ENCODE measurements at regions not wholly inside any gene's neighbourhood (a gene's known extent, or its start where the extent isn't known, plus 50 kb on each side); places are given as distances from the start of the nearest gene placed in this dataset.

DNA sequence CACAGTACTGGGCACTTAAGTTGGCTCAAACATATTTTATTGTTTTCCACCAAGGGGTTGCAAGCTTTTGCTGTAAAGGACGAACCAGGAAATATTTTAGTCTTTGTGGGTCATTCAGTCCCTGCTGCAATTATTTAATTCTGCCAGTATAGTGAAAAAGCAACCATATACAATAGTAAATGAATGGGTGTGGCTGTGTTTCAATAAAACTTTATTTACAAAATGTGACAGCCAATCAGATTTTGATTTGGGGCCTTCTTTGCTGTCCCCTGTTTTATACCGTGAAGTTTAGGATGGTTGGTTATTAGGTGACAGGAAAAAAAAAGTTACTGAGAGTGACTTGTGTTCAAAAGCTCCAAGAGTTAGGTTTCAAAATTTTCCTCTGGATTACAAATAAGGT lies 956.4 kb downstream of the AACS start:
- intact Hi-C loops (cut with micrococcal nuclease; ENCODE audit: unreplicated experiment): no loop called here
- Histone ChIP-seq H3K9me2 (ENCODE audit: insufficient read depth, low read length) (no peaks in the 10 kb centered on the region), H3K4me1 (ENCODE audit: insufficient read depth, low read length, poor library complexity, severe bottlenecking) (no peaks in the 10 kb centered on the region), H3K27ac (ENCODE audit: low read depth, low read length, poor library complexity, severe bottlenecking) (no peak overlapping the region), H3K79me2 (ENCODE audit: insufficient read depth, low read depth, low read length) (no peaks in the 10 kb centered on the region), H3K36me3 (ENCODE audit: insufficient read depth, low read length) (no peaks in the 10 kb centered on the region), H4K20me1 (ENCODE audit: insufficient read depth, low read length) (no peaks in the 10 kb centered on the region), H3K4me3 (ENCODE audit: low read depth, low read length, poor library complexity, severe bottlenecking) (no peak overlapping the region), H3K9me3 (ENCODE audit: low read length) (0 out of 2 replicates have a peak, but pooled peaks cover 5% of the 10 kb centered on the region), H2AFZ (ENCODE audit: low read length) (no peak overlapping the region), H3K4me2 (ENCODE audit: low read length) (no peak overlapping the region)
- DNase-seq (ENCODE audit: low spot score): no peak
- TF ChIP-seq CTCF (conservative IDR thresholded peaks at IDR 0.05; ENCODE audit: low read length): no peak
- no peak for TF ChIP-seq EZH2phosphoT487 (IDR thresholded peaks at IDR 0.05; ENCODE audit: borderline replicate concordance, low read depth, low read length)
- BruUV-seq (replicated peaks): no TSS peak
- ChIA-PET POLR2A (interaction anchor here (0.7 kb wide), 1 partner anchor 558 kb away, joined by 5 read pairs; no protein-coding TSS in a partner anchor), CTCF (ENCODE audit: unreplicated experiment) (no interaction called here)

DNA sequence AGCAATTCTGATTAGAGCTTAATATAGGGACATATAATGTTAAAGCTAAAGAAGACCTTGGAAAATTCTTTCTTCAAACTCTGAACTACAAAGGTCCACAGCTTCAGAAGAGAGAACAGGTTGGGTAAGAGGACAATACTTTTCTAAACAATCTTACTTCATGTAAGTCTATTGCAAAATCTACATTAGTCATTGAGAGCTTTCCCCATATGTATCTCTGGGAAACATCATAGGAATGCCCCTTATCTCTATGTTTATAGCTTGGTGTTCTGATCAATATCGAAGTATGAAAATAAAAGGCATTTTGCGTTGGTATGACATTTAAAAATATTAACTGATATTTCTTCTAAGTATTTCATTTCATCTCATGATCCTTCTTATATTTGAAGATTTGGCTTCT lies 962.6 kb downstream of the AACS start:
- Histone ChIP-seq H2AFZ (ENCODE audit: low read length) (no peak overlapping the region), H3K4me1 (ENCODE audit: insufficient read depth, low read length, poor library complexity, severe bottlenecking) (no peaks in the 10 kb centered on the region), H4K20me1 (ENCODE audit: insufficient read depth, low read length) (no peaks in the 10 kb centered on the region), H3K27ac (ENCODE audit: low read depth, low read length, poor library complexity, severe bottlenecking) (no peak overlapping the region), H3K36me3 (ENCODE audit: insufficient read depth, low read length) (no peaks in the 10 kb centered on the region), H3K79me2 (ENCODE audit: insufficient read depth, low read depth, low read length) (no peaks in the 10 kb centered on the region), H3K4me3 (ENCODE audit: low read depth, low read length, poor library complexity, severe bottlenecking) (no peak overlapping the region), H3K4me2 (ENCODE audit: low read length) (no peak overlapping the region), H3K9me3 (ENCODE audit: low read length) (no peaks in the 10 kb centered on the region), H3K9me2 (ENCODE audit: insufficient read depth, low read length) (no peaks in the 10 kb centered on the region)
- ChIA-PET POLR2A (interaction anchor here (0.9 kb wide), 1 partner anchor 11 kb away, joined by 3 read pairs; no protein-coding TSS in a partner anchor), CTCF (ENCODE audit: unreplicated experiment) (no interaction called here)
- no TSS peak for BruUV-seq (replicated peaks)
- intact Hi-C loops (cut with micrococcal nuclease; ENCODE audit: unreplicated experiment): no loop called here
- TF ChIP-seq EZH2phosphoT487 (IDR thresholded peaks at IDR 0.05; ENCODE audit: borderline replicate concordance, low read depth, low read length) (no peak), CTCF (conservative IDR thresholded peaks at IDR 0.05; ENCODE audit: low read length) (no peak)
- no peak for DNase-seq (ENCODE audit: low spot score)

DNA sequence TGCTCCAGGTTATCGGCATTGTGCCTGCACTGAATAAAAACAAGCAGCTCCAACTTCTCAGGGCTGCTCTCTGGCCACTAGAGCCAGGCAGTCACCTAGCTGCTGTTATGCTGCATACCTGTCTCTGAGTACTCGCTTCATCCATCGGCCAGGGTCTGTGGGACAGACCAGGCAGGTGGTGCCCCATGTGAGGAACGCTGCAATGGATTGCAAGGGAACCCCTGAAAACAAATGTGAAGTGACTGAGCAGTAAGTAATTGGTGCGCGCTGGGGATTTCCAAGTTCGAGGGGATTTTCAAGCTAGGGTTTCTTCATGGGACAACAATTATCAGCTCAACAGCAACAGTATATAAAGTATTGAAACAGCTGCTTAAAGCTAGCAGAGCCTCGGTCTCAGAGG lies 965.3 kb downstream of the AACS start:
- H3K4me1 ChIP-seq (ENCODE audit: insufficient read depth, low read length, poor library complexity, severe bottlenecking): no peaks in the 10 kb centered on the region
- intact Hi-C loops (cut with micrococcal nuclease; ENCODE audit: unreplicated experiment): no loop called here
- H3K4me3 ChIP-seq (ENCODE audit: low read depth, low read length, poor library complexity, severe bottlenecking): no peak overlapping the region
- H3K9me3 ChIP-seq (ENCODE audit: low read length): no peaks in the 10 kb centered on the region
- DNase-seq (ENCODE audit: low spot score): no peak
- no peak overlapping the region for H2AFZ ChIP-seq (ENCODE audit: low read length)
- no peaks in the 10 kb centered on the region for H3K9me2 ChIP-seq (ENCODE audit: insufficient read depth, low read length)
- H3K4me2 ChIP-seq (ENCODE audit: low read length): no peak overlapping the region
- no peaks in the 10 kb centered on the region for H3K79me2 ChIP-seq (ENCODE audit: insufficient read depth, low read depth, low read length)
- ChIA-PET POLR2A (no interaction called here), CTCF (ENCODE audit: unreplicated experiment) (no interaction called here)
- no peaks in the 10 kb centered on the region for H3K36me3 ChIP-seq (ENCODE audit: insufficient read depth, low read length)
- no peaks in the 10 kb centered on the region for H4K20me1 ChIP-seq (ENCODE audit: insufficient read depth, low read length)
- no peak overlapping the region for H3K27ac ChIP-seq (ENCODE audit: low read depth, low read length, poor library complexity, severe bottlenecking)
- no TSS peak for BruUV-seq (replicated peaks)
- no peak for TF ChIP-seq CTCF (conservative IDR thresholded peaks at IDR 0.05; ENCODE audit: low read length)
- no peak for TF ChIP-seq EZH2phosphoT487 (IDR thresholded peaks at IDR 0.05; ENCODE audit: borderline replicate concordance, low read depth, low read length)
